Lower lobe of right lung (tissue), 2 donors: ENCODE measurements at regions not wholly inside any gene's neighbourhood (a gene's known extent, or its start where the extent isn't known, plus 50 kb on each side); places are given as distances from the start of the nearest gene placed in this dataset.
"Not testable (repeated sequence)": the region's sequence is repeated elsewhere in the genome, so short reads cannot be mapped to it uniquely, and the experiment has no call there.

ENCODE experiments used
- ATAC-seq, 2 donors: fragments of 200-7000 bp; cut with Tn5 transposase; one replicate each; pipeline ENCODE4 v1.9.1; 2020 to 2022; ENCODE audit warnings: mild to moderate bottlenecking in 2 of 2, moderate library complexity in 2 of 2
- DNase-seq: peaks from one replicate; pipeline ENCODE4 v3.0.0-alpha.2; 2020
- H3K27ac ChIP-seq: fragments of 200-600 bp; one replicate; pipeline ENCODE4 v1.8.0; 2022
- H3K27me3 ChIP-seq: fragments of 200-600 bp; one replicate; pipeline ENCODE4 v1.8.0; 2022; ENCODE audit warnings: low read depth
- H3K36me3 ChIP-seq: fragments of 200-600 bp; one replicate; pipeline ENCODE4 v1.8.0; 2022; ENCODE audit warnings: mild to moderate bottlenecking
- H3K4me1 ChIP-seq: fragments of 200-600 bp; one replicate; pipeline ENCODE4 v1.8.0; 2022
- H3K4me3 ChIP-seq: fragments of 200-600 bp; one replicate; pipeline ENCODE4 v1.8.0; 2022; ENCODE audit warnings: mild to moderate bottlenecking
- H3K9me3 ChIP-seq: fragments of 200-600 bp; one replicate; pipeline ENCODE4 v1.8.0; 2022
- intact Hi-C: fragments of 100-400 bp; cut with DNase I; formaldehyde crosslinking; loops from one replicate; pipeline ENCODE4 v1.11.0; 2022
- TF ChIP-seq, protein P1 (sequence below): fragments of 200-600 bp; IDR thresholded peaks from one replicate; pipeline ENCODE4 v1.8.0; 2022; ENCODE audit warnings: antibody characterized with exemption, mild to moderate bottlenecking
- donor health status: DM: no; HTN: yes; CAD: no; lungs with severe emphysema.

DNA sequence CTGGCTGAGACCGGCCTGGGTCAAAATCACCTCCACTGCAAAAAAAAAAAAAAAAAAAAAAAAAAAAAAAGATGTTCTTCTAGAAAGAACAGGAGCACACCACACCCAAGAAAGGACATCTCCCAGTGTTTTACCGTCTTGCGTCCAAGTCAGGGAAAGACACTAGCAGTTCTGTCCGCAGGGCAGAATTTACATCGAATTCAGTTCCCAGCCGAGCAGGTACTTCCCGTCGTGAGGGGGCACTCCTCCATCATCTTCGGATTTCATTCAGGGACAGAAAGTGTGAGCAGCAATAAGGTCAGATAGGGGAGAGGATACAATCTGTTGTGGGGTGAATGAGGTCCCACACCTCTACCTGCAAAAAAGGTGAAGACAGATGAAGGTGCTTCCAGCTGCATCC lies 574.7 kb downstream of the KCNJ18 start:
- TF ChIP-seq, protein P1, sequence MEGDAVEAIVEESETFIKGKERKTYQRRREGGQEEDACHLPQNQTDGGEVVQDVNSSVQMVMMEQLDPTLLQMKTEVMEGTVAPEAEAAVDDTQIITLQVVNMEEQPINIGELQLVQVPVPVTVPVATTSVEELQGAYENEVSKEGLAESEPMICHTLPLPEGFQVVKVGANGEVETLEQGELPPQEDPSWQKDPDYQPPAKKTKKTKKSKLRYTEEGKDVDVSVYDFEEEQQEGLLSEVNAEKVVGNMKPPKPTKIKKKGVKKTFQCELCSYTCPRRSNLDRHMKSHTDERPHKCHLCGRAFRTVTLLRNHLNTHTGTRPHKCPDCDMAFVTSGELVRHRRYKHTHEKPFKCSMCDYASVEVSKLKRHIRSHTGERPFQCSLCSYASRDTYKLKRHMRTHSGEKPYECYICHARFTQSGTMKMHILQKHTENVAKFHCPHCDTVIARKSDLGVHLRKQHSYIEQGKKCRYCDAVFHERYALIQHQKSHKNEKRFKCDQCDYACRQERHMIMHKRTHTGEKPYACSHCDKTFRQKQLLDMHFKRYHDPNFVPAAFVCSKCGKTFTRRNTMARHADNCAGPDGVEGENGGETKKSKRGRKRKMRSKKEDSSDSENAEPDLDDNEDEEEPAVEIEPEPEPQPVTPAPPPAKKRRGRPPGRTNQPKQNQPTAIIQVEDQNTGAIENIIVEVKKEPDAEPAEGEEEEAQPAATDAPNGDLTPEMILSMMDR: no peak
- Histone ChIP-seq H3K36me3 (no peaks in the 10 kb centered on the region), H3K4me3 (no peak overlapping the region), H3K27me3 (no peaks in the 10 kb centered on the region), H3K4me1 (no peaks in the 10 kb centered on the region), H3K27ac (no peak overlapping the region), H3K9me3 (peaks cover 6% of the 10 kb centered on the region)
- ATAC-seq (no peak), DNase-seq (no peak)
- intact Hi-C loops: no loop called here

GRCh38 chr17:22268214-22268911 lies 576.0 kb downstream of the KCNJ18 start:
- intact Hi-C loops: no loop called here
- Histone ChIP-seq H3K27ac (no peak overlapping the region), H3K4me1 (no peaks in the 10 kb centered on the region), H3K4me3 (no peak overlapping the region), H3K27me3 (no peaks in the 10 kb centered on the region), H3K36me3 (no peaks in the 10 kb centered on the region), H3K9me3 (peaks cover 3% of the 10 kb centered on the region)
- no peak for DNase-seq
- TF ChIP-seq, protein P1: no peak
- no peak for ATAC-seq

DNA sequence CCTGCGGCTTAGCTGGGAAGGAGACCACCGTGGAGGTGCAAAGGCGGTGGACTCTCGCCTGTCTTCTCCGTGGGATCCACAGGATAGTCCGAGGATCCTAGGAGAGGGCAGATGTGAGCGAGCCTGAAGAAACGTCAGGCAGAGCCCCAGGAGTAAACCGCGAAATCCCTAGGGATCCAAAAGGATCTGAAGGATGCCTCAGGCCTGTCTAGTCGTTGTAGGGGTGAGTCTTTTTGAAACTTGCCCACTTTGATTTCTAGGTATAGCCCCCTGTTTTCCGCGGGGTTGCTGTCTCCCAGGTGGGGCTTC lies 576.5 kb downstream of the KCNJ18 start:
- intact Hi-C loops: no loop called here
- ATAC-seq (no peak), DNase-seq (no peak)
- no peaks in the 10 kb centered on the region for H3K4me1 ChIP-seq
- no peaks in the 10 kb centered on the region for H3K9me3 ChIP-seq
- no peak overlapping the region for H3K27ac ChIP-seq
- H3K4me3 ChIP-seq: no peak overlapping the region
- TF ChIP-seq, protein P1: no peak
- H3K27me3 ChIP-seq: no peaks in the 10 kb centered on the region
- no peaks in the 10 kb centered on the region for H3K36me3 ChIP-seq

GRCh38 chr17:22270381-22270780 lies 578.1 kb downstream of the KCNJ18 start:
- H3K27ac ChIP-seq: no peak overlapping the region
- H3K36me3 ChIP-seq: no peaks in the 10 kb centered on the region
- intact Hi-C loops: no loop called here
- ATAC-seq (no peak), DNase-seq (no peak)
- H3K4me1 ChIP-seq: no peaks in the 10 kb centered on the region
- TF ChIP-seq, protein P1: no peak
- no peak overlapping the region for H3K4me3 ChIP-seq
- H3K9me3 ChIP-seq: no peaks in the 10 kb centered on the region
- no peaks in the 10 kb centered on the region for H3K27me3 ChIP-seq

- ATAC-seq, H3K4me1 ChIP-seq, intact Hi-C loops, DNase-seq, H3K36me3 ChIP-seq, H3K27me3 ChIP-seq, H3K27ac ChIP-seq, H3K9me3 ChIP-seq, H3K4me3 ChIP-seq: not testable (repeated sequence)
Measured at GRCh38 chr17:22270809-22271208, 578.5 kb downstream of the KCNJ18 start.

GRCh38 chr17:22272363-22273146 lies 580.2 kb downstream of the KCNJ18 start:
- intact Hi-C loops: no loop called here
- Histone ChIP-seq H3K4me1 (no peaks in the 10 kb centered on the region), H3K4me3 (no peak overlapping the region), H3K36me3 (no peaks in the 10 kb centered on the region), H3K27me3 (no peaks in the 10 kb centered on the region), H3K9me3 (no peaks in the 10 kb centered on the region), H3K27ac (no peak overlapping the region)
- TF ChIP-seq, protein P1: no peak
- DNase-seq (no peak), ATAC-seq (no peak)
